Natural killer cell treated with Interleukin-12 subunit alpha and Interleukin-12 subunit beta and Interleukin-15 and Interleukin-18, amount 100 ng/mL, for 72 hours (primary cell): ENCODE measurements at regions not wholly inside any gene's neighbourhood (a gene's known extent, or its start where the extent isn't known, plus 50 kb on each side); places are given as distances from the start of the nearest gene placed in this dataset.
"Not testable (repeated sequence)": the region's sequence is repeated elsewhere in the genome, so short reads cannot be mapped to it uniquely, and the experiment has no call there.

Experiments used
- ATAC-seq, 2 donors: fragments of 150-1000 bp; cut with Tn5 transposase in 1 of 2; sonication (Bioruptor Pico), chemical (Tn5 transposase) in 1 of 2; 2 replicates each; pipeline ENCODE4 v1.10.0; 2021
- DNase-seq: peaks from one replicate; pipeline ENCODE4 v3.0.0; 2022; ENCODE audit warnings: low spot score
- H3K27ac Mint-ChIP-seq, 2 donors: 1 replicate in 1 of 2; 2 replicates in 1 of 2; pipeline ENCODE4 v1.8.0; 2022; ENCODE audit warnings: mixed read lengths in 2 of 2, mild to moderate bottlenecking in 1 of 2, moderate library complexity in 1 of 2
- H3K27me3 Mint-ChIP-seq, 2 donors: 1 replicate in 1 of 2; 2 replicates in 1 of 2; pipeline ENCODE4 v1.8.0; 2022; ENCODE audit warnings: mixed read lengths in 2 of 2
- H3K36me3 Mint-ChIP-seq: one replicate; pipeline ENCODE4 v1.8.0; 2022; ENCODE audit warnings: mixed read lengths
- H3K4me1 Mint-ChIP-seq, 2 donors: 1 replicate in 1 of 2; 2 replicates in 1 of 2; pipeline ENCODE4 v1.8.0; 2022; ENCODE audit warnings: low read depth in 2 of 2, mixed read lengths in 2 of 2, mild to moderate bottlenecking in 1 of 2
- H3K4me3 Mint-ChIP-seq: one replicate; pipeline ENCODE4 v1.8.0; 2022; ENCODE audit warnings: mixed read lengths
- H3K9me3 Mint-ChIP-seq: 2 replicates; pipeline ENCODE4 v1.8.0; 2022; ENCODE audit warnings: mixed read lengths

DNA sequence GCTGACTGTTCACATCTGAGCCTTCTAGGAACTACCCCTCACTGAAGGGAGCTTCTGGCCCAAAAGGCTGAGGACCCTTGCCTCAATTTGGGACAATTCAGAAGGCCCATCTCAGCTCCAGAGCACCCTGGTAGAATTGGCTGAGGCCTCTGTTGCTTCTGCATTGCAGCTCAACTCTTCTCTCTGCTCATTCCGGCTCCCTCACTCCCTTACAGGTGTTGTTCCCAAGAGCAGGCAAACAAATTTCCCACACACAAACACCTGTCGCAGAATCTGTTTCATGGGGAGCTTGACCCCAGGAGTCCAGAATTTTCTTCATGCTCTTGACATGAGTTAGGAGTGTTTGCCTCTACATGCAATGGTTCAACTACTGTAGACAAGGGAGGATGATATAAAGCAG lies 78.7 kb downstream of the CRYGS start:
- Mint-ChIP-seq H3K9me3 (no peaks in the 10 kb centered on the region), H3K27ac (no peak overlapping the region), H3K27me3 (peaks cover 0 to 2% of the 10 kb centered on the region in 2 donors), H3K36me3 (no peaks in the 10 kb centered on the region), H3K4me3 (no peak overlapping the region), H3K4me1 (no peaks in the 10 kb centered on the region)
- ATAC-seq (no peak), DNase-seq (no peak)

DNA sequence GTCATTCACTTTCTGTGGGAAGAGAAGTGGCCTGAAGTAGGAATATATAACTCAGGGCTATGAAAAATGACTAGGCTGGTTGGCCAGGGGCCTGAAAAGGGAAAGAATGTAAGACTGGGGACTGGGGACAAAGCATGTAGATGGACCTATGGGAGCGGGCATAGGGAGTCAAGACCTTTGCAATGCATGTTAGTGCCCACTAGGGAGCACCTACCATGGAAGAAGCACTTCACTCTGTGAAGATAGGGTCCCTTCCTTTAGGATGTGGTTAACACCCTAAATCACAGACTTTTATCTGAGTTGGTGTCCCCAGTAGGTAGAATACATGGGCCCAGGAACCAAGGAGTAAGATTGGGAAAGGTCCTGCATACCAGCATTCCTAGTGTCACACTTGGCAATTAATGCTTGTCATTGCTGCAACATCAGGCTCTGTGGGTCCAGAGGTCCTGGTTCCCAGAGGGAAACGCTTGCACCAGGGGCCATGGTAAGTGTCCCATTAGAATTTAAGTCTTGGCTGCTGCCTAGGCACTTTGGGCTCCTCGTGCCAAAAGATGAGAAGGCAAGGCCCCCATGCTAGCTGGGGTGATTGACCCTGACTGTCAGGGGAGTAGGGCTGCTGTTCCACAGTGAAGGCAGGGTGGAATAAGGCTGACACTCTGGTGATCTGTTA lies 79.6 kb downstream of the CRYGS start:
- Mint-ChIP-seq H3K27ac (no peak overlapping the region), H3K36me3 (no peaks in the 10 kb centered on the region), H3K4me1 (no peaks in the 10 kb centered on the region), H3K27me3 (peaks cover 5 to 9% of the 10 kb centered on the region in 2 donors), H3K4me3 (no peak overlapping the region), H3K9me3 (no peaks in the 10 kb centered on the region)
- no peak for ATAC-seq
- DNase-seq, result no peak

DNA sequence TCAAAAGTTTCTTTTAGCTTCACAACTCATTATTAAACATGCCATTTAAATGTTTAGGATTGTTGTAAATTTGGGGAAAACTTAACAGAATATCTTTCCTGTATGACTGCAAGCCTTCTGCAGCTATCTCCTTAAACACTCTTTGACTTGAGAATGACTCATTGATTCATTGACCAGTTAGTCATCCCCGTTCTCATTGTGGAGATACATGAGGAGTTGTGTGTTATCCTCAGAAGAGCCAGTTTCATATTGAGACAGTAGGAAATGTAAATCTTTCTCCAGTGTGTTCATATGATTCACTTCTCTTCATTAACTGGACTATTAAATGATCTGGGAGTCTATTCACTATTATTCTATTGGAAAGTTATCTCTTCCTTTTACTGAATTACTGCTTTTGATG lies 83.0 kb downstream of the CRYGS start:
- H3K9me3 Mint-ChIP-seq, result no peaks in the 10 kb centered on the region
- no peak overlapping the region for H3K27ac Mint-ChIP-seq
- H3K27me3 Mint-ChIP-seq, result peaks cover 8 to 13% of the 10 kb centered on the region in 2 donors
- H3K4me3 Mint-ChIP-seq, result no peak overlapping the region
- DNase-seq, result no peak
- ATAC-seq, result no peak
- no peaks in the 10 kb centered on the region for H3K4me1 Mint-ChIP-seq
- no peaks in the 10 kb centered on the region for H3K36me3 Mint-ChIP-seq

DNA sequence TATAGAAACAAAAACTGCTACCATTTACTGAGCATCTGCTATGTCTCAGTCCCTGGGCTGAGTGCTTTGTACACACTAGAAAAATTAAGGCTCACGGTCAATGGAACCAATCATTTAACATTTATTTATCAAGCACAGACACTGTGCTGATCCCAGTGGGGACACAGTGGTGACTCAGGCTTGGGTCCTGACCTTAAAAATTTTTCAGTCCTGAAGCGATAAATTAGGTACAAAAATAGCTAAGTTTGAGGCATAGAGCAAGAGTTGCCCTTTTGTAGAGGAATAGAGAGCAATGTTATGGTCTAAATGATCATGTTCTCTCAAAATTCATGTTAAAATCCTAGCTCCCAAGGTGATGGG lies 85.1 kb downstream of the CRYGS start:
- no peaks in the 10 kb centered on the region for H3K4me1 Mint-ChIP-seq
- no peaks in the 10 kb centered on the region for H3K36me3 Mint-ChIP-seq
- ATAC-seq (no peak), DNase-seq (no peak)
- H3K27ac Mint-ChIP-seq, result no peak overlapping the region
- no peaks in the 10 kb centered on the region for H3K9me3 Mint-ChIP-seq
- no peak overlapping the region for H3K4me3 Mint-ChIP-seq
- H3K27me3 Mint-ChIP-seq, result peaks cover 12 to 13% of the 10 kb centered on the region in 2 donors

DNA sequence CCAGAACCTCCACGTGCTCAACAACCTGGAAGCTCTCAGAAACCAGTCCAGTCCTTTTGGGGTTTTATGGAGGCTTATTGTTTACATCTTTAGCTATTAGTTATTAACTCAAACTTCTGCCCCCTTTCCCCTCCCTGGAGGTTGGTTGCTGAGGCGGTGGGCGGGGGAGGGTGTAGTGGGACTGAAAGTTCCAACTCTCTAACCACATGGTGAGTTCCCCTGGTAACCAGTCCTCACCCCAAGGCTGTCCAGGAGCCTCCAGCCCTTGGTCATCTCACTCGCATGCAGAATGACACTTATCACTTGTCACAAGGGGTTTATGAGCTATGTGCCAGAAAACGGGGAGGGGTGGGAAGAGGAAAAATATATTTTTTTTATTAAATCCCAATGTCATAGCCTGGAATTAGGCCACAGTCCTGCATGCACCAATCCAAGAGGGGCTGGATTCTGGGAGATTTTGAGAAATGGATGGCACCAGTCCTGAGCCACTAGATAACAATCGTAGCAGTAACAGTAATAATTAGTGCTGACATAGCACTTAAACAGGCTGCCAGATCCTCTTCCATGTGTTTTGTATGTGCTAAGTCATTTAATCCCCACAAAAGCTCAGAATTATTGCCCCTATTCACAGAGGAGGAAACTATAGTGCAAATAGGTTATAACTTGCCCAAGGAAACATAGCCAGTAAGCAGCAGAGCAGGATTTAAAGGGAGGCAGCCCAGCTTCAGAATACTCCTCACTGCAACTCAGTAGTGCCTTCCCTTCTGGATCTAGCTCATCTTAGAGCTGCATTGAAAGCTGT lies 85.7 kb downstream of the CRYGS start:
- Mint-ChIP-seq H3K9me3 (no peaks in the 10 kb centered on the region), H3K4me1 (no peaks in the 10 kb centered on the region), H3K27ac (no peak overlapping the region), H3K36me3 (no peaks in the 10 kb centered on the region), H3K27me3 (peaks cover 12 to 13% of the 10 kb centered on the region in 2 donors), H3K4me3 (no peak overlapping the region)
- DNase-seq (no peak), ATAC-seq (no peak)

DNA sequence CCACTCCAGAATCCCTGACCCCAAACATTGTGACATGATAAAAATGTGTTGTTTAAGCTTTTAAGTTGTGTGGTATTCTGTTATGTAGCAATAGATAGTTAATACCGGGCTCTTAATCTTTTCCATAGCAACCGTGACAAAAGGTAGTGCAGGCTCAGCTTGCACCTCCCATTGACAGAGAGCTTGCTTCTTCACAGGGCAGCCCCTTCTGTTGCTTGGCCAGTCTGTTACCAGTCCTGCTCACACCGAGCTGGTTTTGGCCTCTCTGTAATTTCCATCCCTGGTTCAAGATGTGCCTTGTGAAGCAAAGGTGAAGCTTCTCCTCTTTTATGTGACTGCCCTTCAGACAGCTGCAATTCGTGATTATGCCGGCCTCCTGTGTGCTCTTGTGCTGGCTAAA lies 86.9 kb downstream of the CRYGS start:
- peaks cover 12 to 13% of the 10 kb centered on the region in 2 donors for H3K27me3 Mint-ChIP-seq
- H3K4me1 Mint-ChIP-seq, result no peaks in the 10 kb centered on the region
- no peaks in the 10 kb centered on the region for H3K9me3 Mint-ChIP-seq
- H3K36me3 Mint-ChIP-seq, result no peaks in the 10 kb centered on the region
- H3K4me3 Mint-ChIP-seq, result no peak overlapping the region
- ATAC-seq (no peak), DNase-seq (no peak)
- no peak overlapping the region for H3K27ac Mint-ChIP-seq

DNA sequence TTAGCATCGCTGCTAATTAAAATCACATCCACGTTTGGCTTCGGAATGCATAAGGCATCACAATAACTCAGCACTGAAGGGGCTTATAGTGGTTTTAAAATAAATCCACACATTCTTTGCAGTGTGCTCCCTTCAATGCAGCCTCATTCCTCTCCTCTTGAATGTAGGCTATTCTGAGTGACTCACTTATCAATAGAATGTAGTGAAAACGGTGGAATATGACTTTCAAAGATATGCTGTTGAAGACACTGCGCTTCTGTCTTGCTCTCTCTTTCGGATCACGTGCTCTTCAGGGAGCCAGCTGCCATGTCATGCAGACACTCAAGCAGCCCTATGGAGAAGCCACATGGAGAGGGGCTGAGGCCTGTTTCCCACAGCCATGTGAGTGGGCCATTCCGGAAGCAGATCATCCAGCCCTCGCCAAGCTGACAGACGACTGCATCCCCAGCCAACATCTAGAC lies 87.4 kb downstream of the CRYGS start:
- DNase-seq (no peak), ATAC-seq (no peak)
- Mint-ChIP-seq H3K27ac (no peak overlapping the region), H3K4me3 (no peak overlapping the region), H3K9me3 (no peaks in the 10 kb centered on the region), H3K4me1 (no peaks in the 10 kb centered on the region), H3K27me3 (peaks cover 12 to 13% of the 10 kb centered on the region in 2 donors), H3K36me3 (no peaks in the 10 kb centered on the region)

DNA sequence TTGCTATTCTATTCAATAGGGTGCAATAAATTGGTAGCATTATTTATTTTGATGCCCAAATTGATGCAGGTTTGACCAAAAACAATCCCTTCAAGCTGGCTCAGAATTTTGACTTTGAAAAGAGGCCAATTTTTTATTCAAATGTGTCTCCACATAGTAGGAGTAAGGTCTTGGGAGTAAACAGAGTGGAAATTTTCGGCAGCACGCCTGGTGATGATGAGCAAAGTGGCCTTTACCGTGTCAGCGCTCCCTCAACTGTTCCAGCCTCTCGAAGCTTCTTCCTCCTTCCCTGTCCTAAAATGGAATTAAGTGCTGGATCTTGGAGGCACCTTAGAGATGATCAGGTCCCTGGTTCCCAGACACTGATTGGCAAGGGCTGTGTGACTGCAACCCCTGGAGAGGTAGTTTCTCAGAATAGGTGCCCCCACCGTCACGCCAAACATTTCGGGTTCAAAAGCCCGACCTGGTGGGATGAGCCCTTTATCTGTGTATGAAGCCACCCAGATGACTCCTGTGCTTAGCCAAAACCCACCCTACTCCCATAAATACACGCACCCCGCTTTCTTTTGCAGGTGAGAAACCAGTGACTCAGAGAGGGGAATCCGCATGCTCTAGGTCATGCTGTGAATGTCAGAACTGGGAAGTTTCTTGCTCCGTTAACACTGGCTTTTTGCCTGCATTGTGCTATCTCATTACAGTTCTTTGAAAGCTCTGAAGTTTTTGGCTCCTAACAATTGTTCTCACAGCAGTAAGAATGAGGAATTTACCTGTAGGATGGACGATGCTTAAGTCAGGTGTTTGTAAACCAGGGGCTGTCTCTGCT lies 89.1 kb downstream of the CRYGS start:
- no peak for DNase-seq
- Mint-ChIP-seq H3K9me3 (no peaks in the 10 kb centered on the region), H3K27ac (no peak overlapping the region), H3K4me3 (no peak overlapping the region), H3K4me1 (no peaks in the 10 kb centered on the region), H3K27me3 (peaks cover 9 to 10% of the 10 kb centered on the region in 2 donors), H3K36me3 (no peaks in the 10 kb centered on the region)
- no peak for ATAC-seq

DNA sequence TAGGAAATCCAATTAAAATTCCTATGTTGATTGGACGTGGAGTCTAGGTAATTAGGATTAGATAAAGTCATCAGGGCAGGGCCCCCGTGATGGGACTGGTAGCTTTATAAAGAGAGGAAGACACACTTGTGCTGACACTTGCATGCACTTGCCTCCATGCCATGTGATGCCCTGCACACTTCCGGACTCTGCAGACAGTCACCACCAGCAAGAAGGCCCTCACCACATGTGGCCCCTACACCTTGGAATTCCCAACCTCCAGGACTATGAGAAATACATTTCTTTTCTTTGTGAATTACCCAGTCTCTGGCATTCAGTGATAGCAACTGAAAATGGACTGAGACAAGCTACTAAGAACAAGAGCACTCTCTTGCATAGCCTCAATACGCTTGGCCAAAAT lies 90.6 kb downstream of the CRYGS start:
- H3K4me1 Mint-ChIP-seq, result no peaks in the 10 kb centered on the region
- H3K36me3 Mint-ChIP-seq, result no peaks in the 10 kb centered on the region
- H3K27ac Mint-ChIP-seq, result no peak overlapping the region
- no peak overlapping the region for H3K4me3 Mint-ChIP-seq
- no peak for DNase-seq
- H3K27me3 Mint-ChIP-seq, result peaks cover 0 to 5% of the 10 kb centered on the region in 2 donors
- H3K9me3 Mint-ChIP-seq, result no peaks in the 10 kb centered on the region
- ATAC-seq, result no peak

DNA sequence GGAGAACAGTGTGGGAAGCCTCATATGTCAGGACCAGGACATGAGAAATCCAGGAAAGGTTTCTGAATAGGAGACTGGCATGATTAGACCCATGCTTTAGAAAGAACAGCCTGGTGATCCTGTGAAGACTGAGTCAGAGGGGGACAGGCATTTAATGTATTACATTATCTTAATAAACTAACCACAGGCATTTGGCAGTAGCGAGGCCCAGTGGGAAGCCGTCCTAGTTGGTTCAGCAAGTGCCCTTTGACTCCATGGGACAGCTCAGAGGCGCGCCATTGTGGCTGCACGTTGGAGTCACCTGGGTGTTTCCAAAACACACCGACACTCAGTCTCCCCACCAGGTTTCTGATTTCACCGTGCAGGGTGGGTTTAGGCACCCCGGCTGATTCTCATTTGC lies 90.5 kb upstream of the DGKG start:
- H3K4me1 Mint-ChIP-seq, result no peaks in the 10 kb centered on the region
- peaks cover 0 to 5% of the 10 kb centered on the region in 2 donors for H3K27me3 Mint-ChIP-seq
- DNase-seq (no peak), ATAC-seq (no peak)
- no peak overlapping the region for H3K27ac Mint-ChIP-seq
- no peaks in the 10 kb centered on the region for H3K36me3 Mint-ChIP-seq
- H3K4me3 Mint-ChIP-seq, result no peak overlapping the region
- no peaks in the 10 kb centered on the region for H3K9me3 Mint-ChIP-seq

DNA sequence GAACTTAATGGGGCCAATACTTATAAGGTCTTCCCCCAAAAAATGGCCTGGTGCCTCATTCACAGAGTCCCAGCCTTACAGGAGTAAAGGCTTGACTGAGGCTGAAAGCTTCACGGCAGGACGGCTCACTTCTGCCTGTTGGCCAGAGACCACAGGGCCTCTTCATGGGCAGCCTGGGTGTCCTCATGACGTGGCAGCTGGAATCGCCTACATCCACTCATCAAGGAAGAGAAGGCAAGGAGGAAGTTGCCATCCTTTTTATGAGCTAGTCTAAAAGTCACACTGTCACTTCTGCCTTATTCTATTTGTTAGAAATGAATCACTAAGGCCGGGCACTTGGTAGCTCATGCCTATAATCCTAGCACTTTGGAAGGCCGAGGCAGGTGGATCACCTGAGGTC lies 89.3 kb upstream of the DGKG start:
- Mint-ChIP-seq H3K27me3 (peaks cover 0 to 5% of the 10 kb centered on the region in 2 donors), H3K27ac (no peak overlapping the region), H3K4me3 (no peak overlapping the region), H3K4me1 (no peaks in the 10 kb centered on the region), H3K36me3 (no peaks in the 10 kb centered on the region), H3K9me3 (no peaks in the 10 kb centered on the region)
- DNase-seq (no peak), ATAC-seq (no peak)

DNA sequence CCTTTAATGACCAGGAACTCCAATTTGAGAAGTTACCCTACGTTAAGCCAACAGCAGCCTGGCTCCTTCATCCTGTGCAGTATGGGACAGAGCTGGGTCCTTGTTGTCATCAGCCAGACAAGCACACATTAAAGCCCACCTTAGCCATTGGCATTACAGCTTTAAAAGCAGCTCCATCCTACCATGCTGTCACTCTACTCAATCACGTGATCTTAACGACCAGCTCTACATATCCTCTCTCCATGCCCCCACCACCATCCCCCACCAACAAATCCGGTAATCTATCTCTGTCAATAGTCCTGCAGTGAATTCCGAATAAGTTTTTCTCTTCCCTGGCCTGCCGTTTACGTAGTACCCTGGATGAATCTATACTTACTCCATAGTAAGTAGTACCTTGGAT lies 82.9 kb upstream of the DGKG start:
- Mint-ChIP-seq H3K9me3 (no peaks in the 10 kb centered on the region), H3K4me1 (no peaks in the 10 kb centered on the region), H3K27me3 (peaks cover 0 to 4% of the 10 kb centered on the region in 2 donors), H3K27ac (no peak overlapping the region), H3K4me3 (no peak overlapping the region), H3K36me3 (no peaks in the 10 kb centered on the region)
- ATAC-seq, result no peak
- no peak for DNase-seq

DNA sequence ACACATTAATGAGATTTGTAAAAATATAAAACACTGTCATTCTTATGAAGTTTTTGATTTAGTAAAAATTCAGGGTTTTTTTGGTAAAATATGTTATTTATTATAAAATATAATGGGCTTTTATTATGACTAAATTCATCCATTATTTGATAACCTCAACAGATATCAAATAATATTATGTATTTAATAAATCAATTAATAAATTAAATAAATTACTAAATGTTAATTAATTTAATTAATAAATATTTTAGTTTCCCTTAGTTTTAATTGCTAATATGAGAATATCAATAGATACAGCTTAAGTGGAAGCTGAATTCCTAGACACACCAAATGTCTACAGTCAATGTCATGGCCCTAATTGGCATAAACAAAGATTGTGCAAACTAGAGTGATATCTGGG lies 82.3 kb upstream of the DGKG start:
- no peak overlapping the region for H3K4me3 Mint-ChIP-seq
- no peaks in the 10 kb centered on the region for H3K36me3 Mint-ChIP-seq
- no peak for DNase-seq
- ATAC-seq, result no peak
- H3K4me1 Mint-ChIP-seq, result no peaks in the 10 kb centered on the region
- H3K27me3 Mint-ChIP-seq, result peaks cover 0 to 4% of the 10 kb centered on the region in 2 donors
- H3K27ac Mint-ChIP-seq, result no peak overlapping the region
- no peaks in the 10 kb centered on the region for H3K9me3 Mint-ChIP-seq

DNA sequence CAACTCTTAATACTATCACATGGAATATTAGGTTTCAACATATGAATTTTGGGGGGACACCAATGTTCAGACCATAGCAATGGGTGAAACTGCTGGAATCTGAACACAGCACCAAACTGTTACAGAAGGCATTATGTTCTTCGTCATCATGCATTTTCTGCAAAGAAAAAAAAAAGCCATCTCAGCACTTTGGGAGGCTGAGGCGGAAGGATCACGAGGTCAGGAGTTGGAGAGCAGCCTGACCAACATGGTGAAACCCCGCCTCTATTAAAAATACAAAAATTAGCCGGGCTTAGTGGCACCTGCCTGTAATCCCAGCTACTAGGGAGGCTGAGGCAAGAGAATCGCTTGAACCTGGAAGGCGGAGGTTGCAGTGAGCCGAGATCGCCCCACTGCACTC lies 80.9 kb upstream of the DGKG start:
- H3K4me1 Mint-ChIP-seq, ATAC-seq, H3K27me3 Mint-ChIP-seq, H3K27ac Mint-ChIP-seq, H3K9me3 Mint-ChIP-seq, H3K36me3 Mint-ChIP-seq, DNase-seq, H3K4me3 Mint-ChIP-seq: not testable (repeated sequence)
